ENCODE measurements at regions not wholly inside any gene's neighbourhood (a gene's known extent, or its start where the extent isn't known, plus 50 kb on each side); places are given as distances from the start of the nearest gene placed in this dataset.

DNA sequence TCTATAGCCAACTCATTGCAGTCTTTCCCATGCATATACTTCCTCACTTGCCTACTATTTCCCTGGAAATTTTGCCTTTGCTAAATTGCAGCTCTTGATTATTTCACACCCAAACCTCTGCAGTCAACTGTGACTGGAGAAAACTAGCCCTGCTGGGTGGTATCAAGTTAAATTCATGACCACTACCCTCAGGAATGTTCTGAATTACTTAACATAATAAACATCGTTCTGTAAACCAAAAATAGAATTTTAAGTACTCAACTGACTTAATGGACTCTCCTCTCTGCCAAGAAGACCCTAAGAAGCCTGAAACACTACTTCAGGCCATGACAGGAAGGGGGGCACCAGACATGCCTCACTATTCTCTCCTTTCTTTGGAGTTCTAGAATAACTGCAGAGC lies 1278.0 kb upstream of the GBE1 start:
- TF ChIP-seq, protein P1, sequence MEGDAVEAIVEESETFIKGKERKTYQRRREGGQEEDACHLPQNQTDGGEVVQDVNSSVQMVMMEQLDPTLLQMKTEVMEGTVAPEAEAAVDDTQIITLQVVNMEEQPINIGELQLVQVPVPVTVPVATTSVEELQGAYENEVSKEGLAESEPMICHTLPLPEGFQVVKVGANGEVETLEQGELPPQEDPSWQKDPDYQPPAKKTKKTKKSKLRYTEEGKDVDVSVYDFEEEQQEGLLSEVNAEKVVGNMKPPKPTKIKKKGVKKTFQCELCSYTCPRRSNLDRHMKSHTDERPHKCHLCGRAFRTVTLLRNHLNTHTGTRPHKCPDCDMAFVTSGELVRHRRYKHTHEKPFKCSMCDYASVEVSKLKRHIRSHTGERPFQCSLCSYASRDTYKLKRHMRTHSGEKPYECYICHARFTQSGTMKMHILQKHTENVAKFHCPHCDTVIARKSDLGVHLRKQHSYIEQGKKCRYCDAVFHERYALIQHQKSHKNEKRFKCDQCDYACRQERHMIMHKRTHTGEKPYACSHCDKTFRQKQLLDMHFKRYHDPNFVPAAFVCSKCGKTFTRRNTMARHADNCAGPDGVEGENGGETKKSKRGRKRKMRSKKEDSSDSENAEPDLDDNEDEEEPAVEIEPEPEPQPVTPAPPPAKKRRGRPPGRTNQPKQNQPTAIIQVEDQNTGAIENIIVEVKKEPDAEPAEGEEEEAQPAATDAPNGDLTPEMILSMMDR (optimal IDR thresholded peaks at IDR 0.05 in 1 of 3, IDR thresholded peaks at IDR 0.05 in 1 of 3, conservative IDR thresholded peaks at IDR 0.05 in 1 of 3; ENCODE audit: extremely low read depth in 1 of 3, insufficient read depth in 2 of 3, low read length in 3 of 3): no peak
- TF ChIP-seq EZH2 (IDR thresholded peaks at IDR 0.05; ENCODE audit: low read length): no peak

Measured in keratinocyte (primary cell).